ENCODE measurements at regions not wholly inside any gene's neighbourhood (a gene's known extent, or its start where the extent isn't known, plus 50 kb on each side); places are given as distances from the start of the nearest gene placed in this dataset.

DNA sequence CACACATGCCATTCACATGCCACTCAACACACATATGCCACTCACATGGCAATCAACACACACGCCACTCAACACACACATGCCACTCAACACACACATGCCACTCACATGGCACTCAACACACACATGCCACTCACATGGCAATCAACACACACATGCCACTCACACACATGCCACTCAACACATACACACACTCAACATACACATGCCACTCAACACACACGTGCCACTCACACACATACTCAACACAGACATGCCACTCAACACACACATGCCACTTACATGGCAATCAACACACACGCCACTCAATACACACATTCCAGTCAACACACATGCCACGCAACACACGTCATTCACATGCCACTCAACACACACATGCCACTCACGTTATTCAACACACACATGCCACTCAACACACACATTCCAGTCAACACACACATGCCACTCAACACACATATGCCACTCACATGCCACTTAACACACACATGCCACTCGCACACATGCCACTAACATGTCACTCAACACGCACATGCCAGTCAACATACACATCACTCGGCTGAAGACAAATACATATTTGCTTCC lies 182.9 kb downstream of the NPHP4 start:
- Histone ChIP-seq H3K27ac (no peak overlapping the region), H3K9me3 (no peaks in the 10 kb centered on the region), H3K4me3 (no peak overlapping the region), H3K27me3 (no peaks in the 10 kb centered on the region), H3K4me1 (no peaks in the 10 kb centered on the region), H3K36me3 (no peaks in the 10 kb centered on the region)
- intact Hi-C loops (cut with DNase I), result no loop called here
- ATAC-seq (no peak), DNase-seq (no peak)
- TF ChIP-seq, protein P1, sequence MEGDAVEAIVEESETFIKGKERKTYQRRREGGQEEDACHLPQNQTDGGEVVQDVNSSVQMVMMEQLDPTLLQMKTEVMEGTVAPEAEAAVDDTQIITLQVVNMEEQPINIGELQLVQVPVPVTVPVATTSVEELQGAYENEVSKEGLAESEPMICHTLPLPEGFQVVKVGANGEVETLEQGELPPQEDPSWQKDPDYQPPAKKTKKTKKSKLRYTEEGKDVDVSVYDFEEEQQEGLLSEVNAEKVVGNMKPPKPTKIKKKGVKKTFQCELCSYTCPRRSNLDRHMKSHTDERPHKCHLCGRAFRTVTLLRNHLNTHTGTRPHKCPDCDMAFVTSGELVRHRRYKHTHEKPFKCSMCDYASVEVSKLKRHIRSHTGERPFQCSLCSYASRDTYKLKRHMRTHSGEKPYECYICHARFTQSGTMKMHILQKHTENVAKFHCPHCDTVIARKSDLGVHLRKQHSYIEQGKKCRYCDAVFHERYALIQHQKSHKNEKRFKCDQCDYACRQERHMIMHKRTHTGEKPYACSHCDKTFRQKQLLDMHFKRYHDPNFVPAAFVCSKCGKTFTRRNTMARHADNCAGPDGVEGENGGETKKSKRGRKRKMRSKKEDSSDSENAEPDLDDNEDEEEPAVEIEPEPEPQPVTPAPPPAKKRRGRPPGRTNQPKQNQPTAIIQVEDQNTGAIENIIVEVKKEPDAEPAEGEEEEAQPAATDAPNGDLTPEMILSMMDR (IDR thresholded peaks at IDR 0.05), result no peak
- TF ChIP-seq POLR2A (IDR thresholded peaks at IDR 0.05), result no peak
- WGBS (ENCODE audit: insufficient coverage, low coverage, low lambda C conversion rate, missing lambda C conversion rate), result 81% methylated on average over 8 of the region's 9 CpGs

DNA sequence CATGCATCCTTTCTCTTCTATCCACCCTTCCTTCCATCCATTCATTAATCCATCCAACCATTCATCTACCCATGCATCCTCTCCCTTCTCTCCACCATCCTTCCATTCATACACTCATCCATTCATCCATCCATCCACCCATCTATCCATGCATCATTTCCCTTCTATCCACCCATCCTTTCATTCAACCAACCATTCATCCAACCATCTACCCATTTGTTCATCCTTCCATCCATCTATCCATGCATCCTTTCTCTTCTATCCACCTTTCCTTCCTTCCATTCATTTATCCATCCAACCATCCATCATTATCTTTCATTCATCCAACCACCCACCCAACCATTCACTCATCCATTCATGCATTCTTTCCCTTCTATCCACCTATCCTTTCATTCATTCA lies 188.4 kb downstream of the NPHP4 start:
- no peaks in the 10 kb centered on the region for H3K9me3 ChIP-seq
- H3K36me3 ChIP-seq, result no peaks in the 10 kb centered on the region
- TF ChIP-seq, protein P1 (IDR thresholded peaks at IDR 0.05), result no peak
- TF ChIP-seq POLR2A (IDR thresholded peaks at IDR 0.05), result no peak
- H3K27me3 ChIP-seq, result no peaks in the 10 kb centered on the region
- DNase-seq, result no peak
- no peak overlapping the region for H3K27ac ChIP-seq
- intact Hi-C loops (cut with DNase I), result no loop called here
- no peaks in the 10 kb centered on the region for H3K4me1 ChIP-seq
- H3K4me3 ChIP-seq, result no peak overlapping the region
- ATAC-seq, result no peak

DNA sequence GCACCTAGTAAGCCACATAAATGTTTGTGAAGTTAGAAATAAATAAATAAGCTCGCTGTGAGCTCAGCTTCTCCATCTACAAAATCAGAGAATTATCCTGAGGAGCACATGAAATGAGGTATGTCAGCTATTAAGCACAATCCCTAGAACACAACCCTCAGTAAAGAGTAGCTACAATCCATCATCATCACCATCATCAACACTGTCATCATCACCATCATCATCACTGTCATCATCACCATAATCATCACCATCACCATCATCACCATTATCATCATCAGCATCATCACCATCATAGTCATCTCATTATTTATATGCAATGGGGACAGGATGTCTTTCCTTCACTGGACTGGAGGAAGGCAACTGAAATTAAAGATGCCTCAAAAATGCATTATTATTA lies 189.6 kb downstream of the NPHP4 start:
- H3K9me3 ChIP-seq, result no peaks in the 10 kb centered on the region
- TF ChIP-seq POLR2A (IDR thresholded peaks at IDR 0.05), result no peak
- TF ChIP-seq, protein P1 (IDR thresholded peaks at IDR 0.05), result no peak
- DNase-seq, result no peak
- 50% methylated on average over 1 of the region's 1 CpG for WGBS (ENCODE audit: insufficient coverage, low coverage, low lambda C conversion rate, missing lambda C conversion rate)
- H3K27me3 ChIP-seq, result no peaks in the 10 kb centered on the region
- no peak for ATAC-seq
- H3K27ac ChIP-seq, result no peak overlapping the region
- H3K4me1 ChIP-seq, result no peaks in the 10 kb centered on the region
- intact Hi-C loops (cut with DNase I), result no loop called here
- H3K36me3 ChIP-seq, result no peaks in the 10 kb centered on the region
- H3K4me3 ChIP-seq, result no peak overlapping the region

DNA sequence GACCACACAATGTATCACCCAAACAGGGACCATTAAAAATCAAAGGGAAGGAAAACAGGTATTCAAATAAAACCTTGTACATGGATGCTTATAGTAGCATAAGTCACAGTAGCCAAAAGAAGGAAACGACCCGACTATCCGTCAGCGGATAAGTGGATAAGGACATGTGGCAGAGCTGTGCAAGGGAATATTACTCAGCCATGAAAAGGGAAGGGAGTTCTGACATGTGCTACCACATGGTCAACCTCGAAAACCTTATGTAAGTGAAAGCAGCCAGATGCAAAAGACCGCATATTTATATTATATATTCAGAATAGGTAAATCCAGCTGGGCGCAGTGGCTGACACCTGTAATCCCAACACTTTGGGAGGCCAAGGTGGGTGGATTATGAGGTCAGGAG lies 193.3 kb downstream of the NPHP4 start:
- H3K27ac ChIP-seq, result no peak overlapping the region
- H3K4me1 ChIP-seq, result no peaks in the 10 kb centered on the region
- H3K27me3 ChIP-seq, result no peaks in the 10 kb centered on the region
- TF ChIP-seq, protein P1 (IDR thresholded peaks at IDR 0.05), result no peak
- no peak for TF ChIP-seq POLR2A (IDR thresholded peaks at IDR 0.05)
- no peak for DNase-seq
- H3K4me3 ChIP-seq, result no peak overlapping the region
- WGBS (ENCODE audit: insufficient coverage, low coverage, low lambda C conversion rate, missing lambda C conversion rate), result 69% methylated on average over 7 of the region's 7 CpGs
- H3K36me3 ChIP-seq, result no peaks in the 10 kb centered on the region
- intact Hi-C loops (cut with DNase I), result no loop called here
- no peaks in the 10 kb centered on the region for H3K9me3 ChIP-seq
- no peak for ATAC-seq

DNA sequence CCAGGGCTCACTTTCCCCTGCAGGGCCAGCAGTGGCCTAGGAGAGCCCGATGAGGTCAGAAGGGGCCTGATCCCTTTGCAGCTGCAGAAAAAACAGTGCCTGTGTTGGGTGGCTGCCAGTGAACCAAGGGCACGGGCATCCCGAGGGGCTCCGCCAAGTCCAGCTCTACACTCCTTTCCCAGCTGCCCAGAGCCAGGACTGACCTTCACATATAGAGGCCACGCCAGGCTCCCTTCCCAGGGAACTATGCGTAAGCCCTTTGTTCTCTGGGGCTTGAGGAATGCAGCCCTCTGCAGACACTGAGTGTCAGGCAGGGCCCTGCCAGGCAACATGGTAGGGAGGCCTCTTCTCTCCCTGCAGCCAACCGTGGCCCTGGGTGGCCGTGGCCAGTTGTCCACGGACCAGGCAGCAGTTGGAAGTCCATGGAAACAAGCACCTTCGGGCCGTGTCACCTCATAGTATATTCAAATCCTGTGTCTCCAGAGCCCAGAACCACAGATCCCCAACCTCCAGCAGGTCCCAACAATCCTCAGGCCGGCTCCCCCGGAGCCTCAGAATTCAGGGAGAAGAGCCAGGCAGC lies 194.0 kb downstream of the NPHP4 start:
- DNase-seq (no peak), ATAC-seq (no peak)
- no peaks in the 10 kb centered on the region for H3K36me3 ChIP-seq
- H3K9me3 ChIP-seq, result no peaks in the 10 kb centered on the region
- no peaks in the 10 kb centered on the region for H3K4me1 ChIP-seq
- no peaks in the 10 kb centered on the region for H3K27me3 ChIP-seq
- no peak overlapping the region for H3K4me3 ChIP-seq
- TF ChIP-seq POLR2A (IDR thresholded peaks at IDR 0.05), result no peak
- TF ChIP-seq, protein P1 (IDR thresholded peaks at IDR 0.05), result no peak
- intact Hi-C loops (cut with DNase I), result no loop called here
- no peak overlapping the region for H3K27ac ChIP-seq
- no CpG with 5 or more reads among the region's 13 CpGs for WGBS (ENCODE audit: insufficient coverage, low coverage, low lambda C conversion rate, missing lambda C conversion rate)

All from right lobe of liver (tissue), 6 donors.